ENCODE measurements at regions not wholly inside any gene's neighbourhood (a gene's known extent, or its start where the extent isn't known, plus 50 kb on each side); places are given as distances from the start of the nearest gene placed in this dataset.

DNA sequence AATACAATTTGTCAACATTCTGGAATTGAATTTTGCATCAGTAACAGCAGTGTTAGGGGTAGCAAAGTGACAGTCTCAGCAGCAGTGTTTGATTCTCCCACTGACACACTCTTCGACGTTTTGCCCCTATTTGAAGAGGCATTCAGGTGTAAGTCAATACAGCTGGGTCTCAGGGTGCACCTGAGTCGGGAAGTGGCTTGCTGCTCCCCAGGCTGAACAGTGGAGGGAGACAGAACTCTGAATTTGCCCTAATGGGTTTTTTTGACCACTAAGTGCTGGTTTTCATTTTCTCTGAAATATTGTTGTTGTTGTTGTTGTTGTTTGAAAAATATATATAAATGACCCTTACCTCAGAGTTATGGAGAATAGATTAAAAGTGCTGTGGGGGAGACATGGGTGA lies 223.2 kb downstream of the TLR4 start:
- TF ChIP-seq ZNF335 (tag by site-specific recombination; conservative IDR thresholded peaks at IDR 0.05), result no peak
- no peak for TF ChIP-seq ZNF776 (tag by site-specific recombination; IDR thresholded peaks at IDR 0.05; ENCODE audit: borderline replicate concordance)
- TF ChIP-seq, protein P1, sequence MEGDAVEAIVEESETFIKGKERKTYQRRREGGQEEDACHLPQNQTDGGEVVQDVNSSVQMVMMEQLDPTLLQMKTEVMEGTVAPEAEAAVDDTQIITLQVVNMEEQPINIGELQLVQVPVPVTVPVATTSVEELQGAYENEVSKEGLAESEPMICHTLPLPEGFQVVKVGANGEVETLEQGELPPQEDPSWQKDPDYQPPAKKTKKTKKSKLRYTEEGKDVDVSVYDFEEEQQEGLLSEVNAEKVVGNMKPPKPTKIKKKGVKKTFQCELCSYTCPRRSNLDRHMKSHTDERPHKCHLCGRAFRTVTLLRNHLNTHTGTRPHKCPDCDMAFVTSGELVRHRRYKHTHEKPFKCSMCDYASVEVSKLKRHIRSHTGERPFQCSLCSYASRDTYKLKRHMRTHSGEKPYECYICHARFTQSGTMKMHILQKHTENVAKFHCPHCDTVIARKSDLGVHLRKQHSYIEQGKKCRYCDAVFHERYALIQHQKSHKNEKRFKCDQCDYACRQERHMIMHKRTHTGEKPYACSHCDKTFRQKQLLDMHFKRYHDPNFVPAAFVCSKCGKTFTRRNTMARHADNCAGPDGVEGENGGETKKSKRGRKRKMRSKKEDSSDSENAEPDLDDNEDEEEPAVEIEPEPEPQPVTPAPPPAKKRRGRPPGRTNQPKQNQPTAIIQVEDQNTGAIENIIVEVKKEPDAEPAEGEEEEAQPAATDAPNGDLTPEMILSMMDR (tag by site-specific recombination; IDR thresholded peaks at IDR 0.05), result no peak
- TF ChIP-seq, protein P2, sequence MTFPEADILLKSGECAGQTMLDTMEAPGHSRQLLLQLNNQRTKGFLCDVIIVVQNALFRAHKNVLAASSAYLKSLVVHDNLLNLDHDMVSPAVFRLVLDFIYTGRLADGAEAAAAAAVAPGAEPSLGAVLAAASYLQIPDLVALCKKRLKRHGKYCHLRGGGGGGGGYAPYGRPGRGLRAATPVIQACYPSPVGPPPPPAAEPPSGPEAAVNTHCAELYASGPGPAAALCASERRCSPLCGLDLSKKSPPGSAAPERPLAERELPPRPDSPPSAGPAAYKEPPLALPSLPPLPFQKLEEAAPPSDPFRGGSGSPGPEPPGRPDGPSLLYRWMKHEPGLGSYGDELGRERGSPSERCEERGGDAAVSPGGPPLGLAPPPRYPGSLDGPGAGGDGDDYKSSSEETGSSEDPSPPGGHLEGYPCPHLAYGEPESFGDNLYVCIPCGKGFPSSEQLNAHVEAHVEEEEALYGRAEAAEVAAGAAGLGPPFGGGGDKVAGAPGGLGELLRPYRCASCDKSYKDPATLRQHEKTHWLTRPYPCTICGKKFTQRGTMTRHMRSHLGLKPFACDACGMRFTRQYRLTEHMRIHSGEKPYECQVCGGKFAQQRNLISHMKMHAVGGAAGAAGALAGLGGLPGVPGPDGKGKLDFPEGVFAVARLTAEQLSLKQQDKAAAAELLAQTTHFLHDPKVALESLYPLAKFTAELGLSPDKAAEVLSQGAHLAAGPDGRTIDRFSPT (tag by site-specific recombination; IDR thresholded peaks at IDR 0.05), result no peak
- TF ChIP-seq, protein P3, sequence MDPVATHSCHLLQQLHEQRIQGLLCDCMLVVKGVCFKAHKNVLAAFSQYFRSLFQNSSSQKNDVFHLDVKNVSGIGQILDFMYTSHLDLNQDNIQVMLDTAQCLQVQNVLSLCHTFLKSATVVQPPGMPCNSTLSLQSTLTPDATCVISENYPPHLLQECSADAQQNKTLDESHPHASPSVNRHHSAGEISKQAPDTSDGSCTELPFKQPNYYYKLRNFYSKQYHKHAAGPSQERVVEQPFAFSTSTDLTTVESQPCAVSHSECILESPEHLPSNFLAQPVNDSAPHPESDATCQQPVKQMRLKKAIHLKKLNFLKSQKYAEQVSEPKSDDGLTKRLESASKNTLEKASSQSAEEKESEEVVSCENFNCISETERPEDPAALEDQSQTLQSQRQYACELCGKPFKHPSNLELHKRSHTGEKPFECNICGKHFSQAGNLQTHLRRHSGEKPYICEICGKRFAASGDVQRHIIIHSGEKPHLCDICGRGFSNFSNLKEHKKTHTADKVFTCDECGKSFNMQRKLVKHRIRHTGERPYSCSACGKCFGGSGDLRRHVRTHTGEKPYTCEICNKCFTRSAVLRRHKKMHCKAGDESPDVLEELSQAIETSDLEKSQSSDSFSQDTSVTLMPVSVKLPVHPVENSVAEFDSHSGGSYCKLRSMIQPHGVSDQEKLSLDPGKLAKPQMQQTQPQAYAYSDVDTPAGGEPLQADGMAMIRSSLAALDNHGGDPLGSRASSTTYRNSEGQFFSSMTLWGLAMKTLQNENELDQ (tag by site-specific recombination; IDR thresholded peaks at IDR 0.05; ENCODE audit: low read depth), result no peak
- no peak for TF ChIP-seq SALL2 (tag by site-specific recombination; IDR thresholded peaks at IDR 0.05; ENCODE audit: borderline replicate concordance)
- no peak for TF ChIP-seq ZBTB17 (tag by site-specific recombination; IDR thresholded peaks at IDR 0.05)
- TF ChIP-seq, protein P4, sequence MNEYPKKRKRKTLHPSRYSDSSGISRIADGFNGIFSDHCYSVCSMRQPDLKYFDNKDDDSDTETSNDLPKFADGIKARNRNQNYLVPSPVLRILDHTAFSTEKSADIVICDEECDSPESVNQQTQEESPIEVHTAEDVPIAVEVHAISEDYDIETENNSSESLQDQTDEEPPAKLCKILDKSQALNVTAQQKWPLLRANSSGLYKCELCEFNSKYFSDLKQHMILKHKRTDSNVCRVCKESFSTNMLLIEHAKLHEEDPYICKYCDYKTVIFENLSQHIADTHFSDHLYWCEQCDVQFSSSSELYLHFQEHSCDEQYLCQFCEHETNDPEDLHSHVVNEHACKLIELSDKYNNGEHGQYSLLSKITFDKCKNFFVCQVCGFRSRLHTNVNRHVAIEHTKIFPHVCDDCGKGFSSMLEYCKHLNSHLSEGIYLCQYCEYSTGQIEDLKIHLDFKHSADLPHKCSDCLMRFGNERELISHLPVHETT (tag by site-specific recombination; IDR thresholded peaks at IDR 0.05), result no peak
- no peak for TF ChIP-seq KLF10 (tag by site-specific recombination; IDR thresholded peaks at IDR 0.05)
- no peak for TF ChIP-seq ZNF146 (tag by site-specific recombination; IDR thresholded peaks at IDR 0.05)
- TF ChIP-seq, protein P5, sequence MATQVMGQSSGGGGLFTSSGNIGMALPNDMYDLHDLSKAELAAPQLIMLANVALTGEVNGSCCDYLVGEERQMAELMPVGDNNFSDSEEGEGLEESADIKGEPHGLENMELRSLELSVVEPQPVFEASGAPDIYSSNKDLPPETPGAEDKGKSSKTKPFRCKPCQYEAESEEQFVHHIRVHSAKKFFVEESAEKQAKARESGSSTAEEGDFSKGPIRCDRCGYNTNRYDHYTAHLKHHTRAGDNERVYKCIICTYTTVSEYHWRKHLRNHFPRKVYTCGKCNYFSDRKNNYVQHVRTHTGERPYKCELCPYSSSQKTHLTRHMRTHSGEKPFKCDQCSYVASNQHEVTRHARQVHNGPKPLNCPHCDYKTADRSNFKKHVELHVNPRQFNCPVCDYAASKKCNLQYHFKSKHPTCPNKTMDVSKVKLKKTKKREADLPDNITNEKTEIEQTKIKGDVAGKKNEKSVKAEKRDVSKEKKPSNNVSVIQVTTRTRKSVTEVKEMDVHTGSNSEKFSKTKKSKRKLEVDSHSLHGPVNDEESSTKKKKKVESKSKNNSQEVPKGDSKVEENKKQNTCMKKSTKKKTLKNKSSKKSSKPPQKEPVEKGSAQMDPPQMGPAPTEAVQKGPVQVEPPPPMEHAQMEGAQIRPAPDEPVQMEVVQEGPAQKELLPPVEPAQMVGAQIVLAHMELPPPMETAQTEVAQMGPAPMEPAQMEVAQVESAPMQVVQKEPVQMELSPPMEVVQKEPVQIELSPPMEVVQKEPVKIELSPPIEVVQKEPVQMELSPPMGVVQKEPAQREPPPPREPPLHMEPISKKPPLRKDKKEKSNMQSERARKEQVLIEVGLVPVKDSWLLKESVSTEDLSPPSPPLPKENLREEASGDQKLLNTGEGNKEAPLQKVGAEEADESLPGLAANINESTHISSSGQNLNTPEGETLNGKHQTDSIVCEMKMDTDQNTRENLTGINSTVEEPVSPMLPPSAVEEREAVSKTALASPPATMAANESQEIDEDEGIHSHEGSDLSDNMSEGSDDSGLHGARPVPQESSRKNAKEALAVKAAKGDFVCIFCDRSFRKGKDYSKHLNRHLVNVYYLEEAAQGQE (tag by site-specific recombination; IDR thresholded peaks at IDR 0.05), result no peak
- no peak for TF ChIP-seq ZNF174 (tag by site-specific recombination; IDR thresholded peaks at IDR 0.05)

Data from HEK293 (cell line).